ENCODE measurements at regions not wholly inside any gene's neighbourhood (a gene's known extent, or its start where the extent isn't known, plus 50 kb on each side); places are given as distances from the start of the nearest gene placed in this dataset.

DNA sequence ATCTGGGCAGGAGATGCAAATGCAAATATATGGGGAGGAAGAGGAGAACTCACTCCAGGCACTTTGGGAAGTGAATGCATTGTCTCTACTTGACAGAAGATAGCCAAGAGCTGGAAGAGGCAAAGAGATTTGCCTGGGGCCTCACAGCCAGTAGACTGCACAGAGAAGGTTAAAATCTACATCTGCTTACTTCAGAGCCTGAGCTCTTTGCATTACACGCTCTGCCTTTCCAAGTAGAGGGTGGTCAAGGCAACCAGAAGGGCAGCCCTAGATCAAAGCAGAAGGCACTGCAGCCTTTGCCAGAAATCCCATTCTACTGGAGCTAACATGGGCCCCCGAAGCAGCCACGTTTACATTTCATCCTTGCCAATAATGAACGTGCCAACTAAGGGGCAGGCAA lies 407.2 kb upstream of the CCL2 start:
- no peaks in the 10 kb centered on the region for H3K4me1 ChIP-seq (ENCODE audit: low read length)
- H3K9me2 ChIP-seq (replicated peaks; ENCODE audit: insufficient read depth, low read length) = no peaks in the 10 kb centered on the region
- TF ChIP-seq, protein P1, sequence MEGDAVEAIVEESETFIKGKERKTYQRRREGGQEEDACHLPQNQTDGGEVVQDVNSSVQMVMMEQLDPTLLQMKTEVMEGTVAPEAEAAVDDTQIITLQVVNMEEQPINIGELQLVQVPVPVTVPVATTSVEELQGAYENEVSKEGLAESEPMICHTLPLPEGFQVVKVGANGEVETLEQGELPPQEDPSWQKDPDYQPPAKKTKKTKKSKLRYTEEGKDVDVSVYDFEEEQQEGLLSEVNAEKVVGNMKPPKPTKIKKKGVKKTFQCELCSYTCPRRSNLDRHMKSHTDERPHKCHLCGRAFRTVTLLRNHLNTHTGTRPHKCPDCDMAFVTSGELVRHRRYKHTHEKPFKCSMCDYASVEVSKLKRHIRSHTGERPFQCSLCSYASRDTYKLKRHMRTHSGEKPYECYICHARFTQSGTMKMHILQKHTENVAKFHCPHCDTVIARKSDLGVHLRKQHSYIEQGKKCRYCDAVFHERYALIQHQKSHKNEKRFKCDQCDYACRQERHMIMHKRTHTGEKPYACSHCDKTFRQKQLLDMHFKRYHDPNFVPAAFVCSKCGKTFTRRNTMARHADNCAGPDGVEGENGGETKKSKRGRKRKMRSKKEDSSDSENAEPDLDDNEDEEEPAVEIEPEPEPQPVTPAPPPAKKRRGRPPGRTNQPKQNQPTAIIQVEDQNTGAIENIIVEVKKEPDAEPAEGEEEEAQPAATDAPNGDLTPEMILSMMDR (IDR thresholded peaks at IDR 0.05; ENCODE audit: low read length) = no peak
- TF ChIP-seq EZH2phosphoT487 (IDR thresholded peaks at IDR 0.05; ENCODE audit: low read length) = no peak
- no peak for TF ChIP-seq EZH2 (optimal IDR thresholded peaks at IDR 0.05; ENCODE audit: low read depth, low read length)
- no peaks in the 10 kb centered on the region for H4K20me1 ChIP-seq (ENCODE audit: insufficient read depth, low read length)
- no peak for DNase-seq
- H3K36me3 ChIP-seq (replicated peaks; ENCODE audit: insufficient read depth, low read length) = no peaks in the 10 kb centered on the region
- H3F3A ChIP-seq (ENCODE audit: insufficient read depth, low read length) = no peaks in the 10 kb centered on the region
- no peaks in the 10 kb centered on the region for H3K27me3 ChIP-seq (replicated peaks; ENCODE audit: insufficient read depth, low read length)
- no peak overlapping the region for H3K27ac ChIP-seq (ENCODE audit: low read length)
- H3K9me3 ChIP-seq (replicated peaks; ENCODE audit: insufficient read depth, low read length) = no peaks in the 10 kb centered on the region
- no peak overlapping the region for H2AFZ ChIP-seq (ENCODE audit: low read length)
- H3K79me2 ChIP-seq (ENCODE audit: low read length) = no peaks in the 10 kb centered on the region
- no peak overlapping the region for H3K4me3 ChIP-seq (ENCODE audit: low read length)
- no peak overlapping the region for H3K4me2 ChIP-seq (ENCODE audit: low read depth, low read length)
- no peak overlapping the region for H3K9ac ChIP-seq (ENCODE audit: low read length)

DNA sequence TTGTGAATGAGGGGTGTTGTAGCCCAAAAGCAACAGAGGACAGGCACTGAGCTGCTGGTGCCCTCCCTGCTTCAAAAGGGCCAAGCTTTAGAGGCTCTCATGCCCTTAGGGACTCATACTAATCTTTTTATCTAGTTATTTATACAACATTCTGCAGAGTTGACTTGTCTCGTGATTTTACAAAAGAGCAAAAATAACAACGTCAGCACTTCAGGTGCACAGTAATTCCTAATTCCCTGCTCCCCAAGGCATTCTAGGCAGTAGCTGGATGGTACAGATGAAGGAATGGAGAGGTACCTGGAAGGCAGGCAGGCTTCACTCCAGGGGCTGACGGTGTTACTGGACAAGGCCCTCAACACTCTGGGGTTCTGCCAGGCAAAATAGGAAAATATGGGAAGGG lies 406.7 kb upstream of the CCL2 start:
- no peaks in the 10 kb centered on the region for H3K9me2 ChIP-seq (replicated peaks; ENCODE audit: insufficient read depth, low read length)
- no peaks in the 10 kb centered on the region for H3K36me3 ChIP-seq (replicated peaks; ENCODE audit: insufficient read depth, low read length)
- no peak for DNase-seq
- H3K27me3 ChIP-seq (replicated peaks; ENCODE audit: insufficient read depth, low read length) = no peaks in the 10 kb centered on the region
- H2AFZ ChIP-seq (ENCODE audit: low read length) = no peak overlapping the region
- no peak overlapping the region for H3K9ac ChIP-seq (ENCODE audit: low read length)
- no peaks in the 10 kb centered on the region for H3F3A ChIP-seq (ENCODE audit: insufficient read depth, low read length)
- H3K79me2 ChIP-seq (ENCODE audit: low read length) = no peaks in the 10 kb centered on the region
- H3K9me3 ChIP-seq (replicated peaks; ENCODE audit: insufficient read depth, low read length) = no peaks in the 10 kb centered on the region
- TF ChIP-seq, protein P1 (IDR thresholded peaks at IDR 0.05; ENCODE audit: low read length) = no peak
- no peak for TF ChIP-seq EZH2 (optimal IDR thresholded peaks at IDR 0.05; ENCODE audit: low read depth, low read length)
- no peak for TF ChIP-seq EZH2phosphoT487 (IDR thresholded peaks at IDR 0.05; ENCODE audit: low read length)
- H3K4me3 ChIP-seq (ENCODE audit: low read length) = no peak overlapping the region
- no peaks in the 10 kb centered on the region for H4K20me1 ChIP-seq (ENCODE audit: insufficient read depth, low read length)
- H3K27ac ChIP-seq (ENCODE audit: low read length) = no peak overlapping the region
- H3K4me2 ChIP-seq (ENCODE audit: low read depth, low read length) = no peak overlapping the region
- no peaks in the 10 kb centered on the region for H3K4me1 ChIP-seq (ENCODE audit: low read length)

DNA sequence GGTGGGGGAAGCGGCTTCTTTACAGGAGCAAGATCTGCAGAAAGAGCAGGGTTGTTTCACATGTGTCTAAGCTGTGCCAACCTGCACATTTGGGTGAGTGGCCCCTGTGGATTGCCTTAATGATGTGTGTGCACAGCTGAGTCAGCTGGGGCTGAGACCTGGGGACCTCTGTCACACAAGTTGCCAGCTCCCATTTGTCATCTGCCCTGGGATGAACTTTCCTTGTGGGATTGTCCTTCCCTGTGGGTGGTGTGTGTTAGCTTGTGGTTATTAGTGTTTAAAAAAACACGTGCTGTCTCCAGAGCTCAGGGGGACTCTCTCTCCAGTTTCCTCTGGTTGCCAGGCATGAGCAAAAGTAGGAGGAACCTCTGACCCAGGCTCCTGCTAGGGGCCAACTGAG lies 400.5 kb upstream of the CCL2 start:
- Histone ChIP-seq H3K36me3 (replicated peaks; ENCODE audit: insufficient read depth, low read length) (no peaks in the 10 kb centered on the region), H2AFZ (ENCODE audit: low read length) (no peak overlapping the region), H3K9me3 (replicated peaks; ENCODE audit: insufficient read depth, low read length) (no peaks in the 10 kb centered on the region), H3K4me1 (ENCODE audit: low read length) (no peaks in the 10 kb centered on the region), H4K20me1 (ENCODE audit: insufficient read depth, low read length) (no peaks in the 10 kb centered on the region), H3F3A (ENCODE audit: insufficient read depth, low read length) (no peaks in the 10 kb centered on the region), H3K9ac (ENCODE audit: low read length) (no peak overlapping the region), H3K27ac (ENCODE audit: low read length) (no peak overlapping the region), H3K27me3 (replicated peaks; ENCODE audit: insufficient read depth, low read length) (no peaks in the 10 kb centered on the region), H3K79me2 (ENCODE audit: low read length) (no peaks in the 10 kb centered on the region), H3K4me2 (ENCODE audit: low read depth, low read length) (no peak overlapping the region), H3K9me2 (replicated peaks; ENCODE audit: insufficient read depth, low read length) (no peaks in the 10 kb centered on the region), H3K4me3 (ENCODE audit: low read length) (no peak overlapping the region)
- TF ChIP-seq EZH2phosphoT487 (IDR thresholded peaks at IDR 0.05; ENCODE audit: low read length) = no peak
- TF ChIP-seq, protein P1 (IDR thresholded peaks at IDR 0.05; ENCODE audit: low read length) = no peak
- TF ChIP-seq EZH2 (optimal IDR thresholded peaks at IDR 0.05; ENCODE audit: low read depth, low read length) = no peak
- no peak for DNase-seq

Data from MM.1S (cell line).